Mucosa of gallbladder (tissue), 1 donor: ENCODE measurements at regions not wholly inside any gene's neighbourhood (a gene's known extent, or its start where the extent isn't known, plus 50 kb on each side); places are given as distances from the start of the nearest gene placed in this dataset.

ENCODE experiments used
- DNase-seq: peaks from one replicate; pipeline ENCODE4 v3.0.0-alpha.2; 2020; ENCODE audit warnings: low spot score
- donor health status: DM: no; HTN: no; CAD: no.

- no peak for DNase-seq
Measured at GRCh38 chr10:90588222-90588621, 269.6 kb downstream of the HTR7 start.

GRCh38 chr10:90589825-90590224 lies 268.0 kb downstream of the HTR7 start:
- DNase-seq: no peak

GRCh38 chr10:90591629-90592028 lies 266.2 kb downstream of the HTR7 start:
- no peak for DNase-seq

- peak; percentile 27 for DNase-seq
Measured at GRCh38 chr10:90592638-90593302, 265.1 kb downstream of the HTR7 start.

GRCh38 chr10:90598513-90598912 lies 259.3 kb downstream of the HTR7 start:
- DNase-seq: no peak

- DNase-seq: no peak
Measured at GRCh38 chr10:90602862-90603610, 254.8 kb downstream of the HTR7 start.

GRCh38 chr10:90604636-90605035 lies 253.2 kb downstream of the HTR7 start:
- DNase-seq: no peak

GRCh38 chr10:90605506-90605905 lies 252.3 kb downstream of the HTR7 start:
- no peak for DNase-seq

- no peak for DNase-seq
Measured at GRCh38 chr10:90612276-90612675, 245.6 kb downstream of the HTR7 start.

GRCh38 chr10:90614631-90615030 lies 243.2 kb downstream of the HTR7 start:
- DNase-seq: no peak

- DNase-seq: no peak
Measured at GRCh38 chr10:90621577-90621976, 236.3 kb downstream of the HTR7 start.

GRCh38 chr10:90635111-90635765 lies 222.6 kb downstream of the HTR7 start:
- no peak for DNase-seq

- DNase-seq: no peak
Measured at GRCh38 chr10:90640756-90641155, 217.1 kb downstream of the HTR7 start.

- DNase-seq: no peak
Measured at GRCh38 chr10:90641731-90642130, 216.1 kb downstream of the HTR7 start.

- DNase-seq: no peak
Measured at GRCh38 chr10:90642136-90642535, 215.7 kb downstream of the HTR7 start.

- DNase-seq: no peak
Measured at GRCh38 chr10:90642650-90643049, 215.2 kb downstream of the HTR7 start.

- DNase-seq: no peak
Measured at GRCh38 chr10:90644165-90644564, 213.7 kb downstream of the HTR7 start.

- DNase-seq: no peak
Measured at GRCh38 chr10:90650858-90651257, 207.0 kb downstream of the HTR7 start.

GRCh38 chr10:90652519-90652918 lies 205.3 kb downstream of the HTR7 start:
- DNase-seq: no peak

GRCh38 chr10:90658791-90659190 lies 199.0 kb downstream of the HTR7 start:
- DNase-seq: no peak

GRCh38 chr10:90665905-90666662 lies 191.8 kb downstream of the HTR7 start:
- no peak for DNase-seq

- no peak for DNase-seq
Measured at GRCh38 chr10:90674461-90674860, 183.4 kb downstream of the HTR7 start.
